HG03097 (cell line): ENCODE measurements at regions not wholly inside any gene's neighbourhood (a gene's known extent, or its start where the extent isn't known, plus 50 kb on each side); places are given as distances from the start of the nearest gene placed in this dataset.

Experiments used
- ATAC-seq: cut with Tn5 transposase; IDR thresholded peaks from one replicate; pipeline ENCODE4 v1.9.1; 2021; ENCODE audit not compliant: unreplicated experiment, low FRiP score

DNA sequence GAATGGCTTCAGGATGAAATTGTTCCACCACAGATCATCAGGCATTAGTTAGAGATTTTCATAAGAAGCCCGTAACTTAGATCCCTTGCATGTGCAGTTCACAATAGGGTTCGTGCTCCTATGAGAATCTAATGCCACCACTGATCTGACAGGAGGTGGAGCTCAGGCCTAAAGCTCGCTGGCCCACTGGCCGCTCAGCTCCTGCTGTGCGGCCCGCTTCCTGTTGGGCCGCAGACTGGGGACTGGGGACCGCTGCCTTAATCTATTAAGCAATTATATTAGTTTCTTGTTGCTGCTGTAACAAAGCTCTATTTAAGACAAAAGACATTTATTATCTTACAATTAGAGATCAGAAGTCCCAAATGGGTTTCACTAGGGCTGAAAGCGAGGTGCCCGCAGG, 205.6 kb downstream of the LARP7 start:
- no peak for ATAC-seq

DNA sequence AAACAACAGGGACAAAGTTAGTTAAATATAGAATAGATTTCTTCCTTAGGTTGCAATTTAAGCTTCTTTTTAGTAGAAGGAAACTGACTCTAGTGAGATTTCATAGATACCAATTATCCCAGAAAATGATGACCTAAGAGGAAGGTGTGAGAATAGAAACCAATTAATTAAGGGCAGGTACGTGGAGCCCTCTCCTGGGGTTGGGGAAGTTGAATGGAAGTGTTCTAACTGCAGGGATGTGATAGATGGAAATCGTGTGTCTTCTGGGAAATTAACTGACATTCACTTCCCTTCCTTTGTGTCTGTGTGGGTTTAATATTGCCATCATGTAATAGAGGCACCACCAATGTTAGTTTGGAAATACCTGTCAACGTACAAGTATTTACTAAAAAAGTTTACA, 204.1 kb upstream of the ANK2 start:
- ATAC-seq = no peak

DNA sequence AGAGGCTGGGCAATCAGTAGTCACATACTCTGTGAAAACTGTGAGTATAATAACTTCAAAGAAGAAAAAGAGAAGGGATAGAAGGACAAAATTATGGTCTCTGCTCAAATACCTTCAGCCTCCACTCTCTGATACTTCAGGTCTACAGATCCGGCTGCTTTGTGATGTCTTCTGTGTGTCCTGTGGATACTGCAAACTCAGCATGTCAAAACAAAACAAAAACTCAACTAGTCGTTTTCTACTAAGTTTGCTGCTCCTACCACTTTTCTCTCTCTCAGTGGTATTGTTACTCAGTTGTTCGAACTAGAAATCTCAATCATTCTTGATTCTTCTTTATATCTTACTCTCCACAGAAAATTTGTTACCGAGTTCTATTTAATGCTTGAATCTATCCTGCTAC, 202.4 kb upstream of the ANK2 start:
- no peak for ATAC-seq

DNA sequence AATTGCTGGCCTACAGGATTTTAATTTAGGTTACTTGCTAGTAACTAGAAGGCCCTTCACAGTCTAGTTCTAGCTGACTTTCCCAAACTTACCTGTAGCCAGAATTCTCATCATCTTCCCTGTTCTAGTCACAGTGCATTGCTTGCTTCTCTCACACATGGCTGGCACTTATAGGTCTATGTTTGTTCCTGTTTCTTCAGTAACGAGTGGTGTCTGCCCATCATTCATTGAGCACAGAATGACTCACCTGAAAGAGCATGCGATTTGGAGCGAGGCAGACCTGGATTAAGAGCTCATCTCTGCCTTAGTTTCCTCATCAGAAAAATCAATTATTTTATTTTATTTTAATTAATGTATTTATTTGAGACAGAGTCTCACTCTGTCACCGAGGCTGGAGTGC, 201.7 kb upstream of the ANK2 start:
- ATAC-seq = no peak

DNA sequence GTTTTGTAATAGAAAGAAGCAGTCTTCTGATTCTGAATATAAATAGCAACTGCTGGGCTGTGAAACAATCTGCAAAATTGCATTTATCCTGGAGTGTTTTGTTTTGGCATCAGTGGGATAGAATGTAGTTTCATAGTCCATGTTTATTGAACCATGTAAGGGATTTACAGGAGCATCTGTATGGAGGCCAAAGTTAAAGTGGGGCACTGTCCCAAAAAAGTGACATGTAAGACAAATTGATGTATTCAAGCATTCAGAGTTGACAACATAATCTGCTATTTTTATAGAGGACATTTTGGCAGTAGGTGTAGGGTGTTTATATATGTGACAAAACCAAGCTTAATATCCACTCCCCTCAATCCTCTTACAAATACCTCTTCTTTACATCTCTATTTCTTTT, 200.5 kb upstream of the ANK2 start:
- no peak for ATAC-seq

DNA sequence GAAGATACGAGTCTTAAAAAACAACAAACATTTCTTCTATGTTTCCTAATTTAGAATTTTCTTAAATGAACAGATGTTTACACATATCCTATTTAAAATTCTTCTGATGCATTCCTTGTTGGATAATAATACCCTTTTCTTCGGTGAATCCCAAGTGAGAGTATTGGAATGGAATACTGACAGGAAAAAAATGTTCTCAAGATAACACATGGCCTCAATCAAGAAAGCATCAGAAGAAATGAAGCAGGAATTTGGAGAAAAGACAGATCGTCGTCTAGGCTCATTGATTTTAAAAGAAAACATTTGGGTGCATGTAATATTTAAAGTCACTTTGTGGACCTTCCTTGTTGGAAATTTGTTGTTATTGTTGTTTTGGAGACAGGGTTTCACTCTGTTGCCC, 196.9 kb upstream of the ANK2 start:
- ATAC-seq = no peak

DNA sequence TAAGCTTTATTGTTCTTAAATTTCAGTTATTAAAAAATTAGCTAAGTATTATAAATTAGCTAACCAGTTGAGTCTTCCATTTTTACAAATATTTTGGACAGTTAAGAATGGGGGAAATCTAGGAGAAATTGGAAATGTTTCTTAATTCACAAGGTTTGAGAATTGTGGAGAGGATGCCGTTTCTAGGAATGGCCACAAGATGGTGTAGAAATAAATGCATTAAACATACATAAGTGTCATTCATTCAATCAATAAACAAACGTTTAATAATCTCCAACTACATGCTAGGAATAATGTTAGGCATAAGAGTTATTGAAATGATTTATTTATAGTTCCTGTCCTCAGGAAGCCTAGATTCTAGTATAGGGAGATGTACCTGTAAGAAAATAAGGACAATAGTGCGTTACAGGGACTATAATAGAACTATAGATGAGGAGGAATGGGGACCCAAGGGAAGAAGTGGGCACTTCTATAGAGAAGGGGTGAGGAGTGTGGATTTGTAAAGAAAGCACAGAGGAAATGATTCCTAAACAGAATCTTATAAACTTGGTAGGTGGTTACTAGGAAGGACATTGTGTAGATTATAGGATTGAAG, 195.7 kb upstream of the ANK2 start:
- no peak for ATAC-seq

DNA sequence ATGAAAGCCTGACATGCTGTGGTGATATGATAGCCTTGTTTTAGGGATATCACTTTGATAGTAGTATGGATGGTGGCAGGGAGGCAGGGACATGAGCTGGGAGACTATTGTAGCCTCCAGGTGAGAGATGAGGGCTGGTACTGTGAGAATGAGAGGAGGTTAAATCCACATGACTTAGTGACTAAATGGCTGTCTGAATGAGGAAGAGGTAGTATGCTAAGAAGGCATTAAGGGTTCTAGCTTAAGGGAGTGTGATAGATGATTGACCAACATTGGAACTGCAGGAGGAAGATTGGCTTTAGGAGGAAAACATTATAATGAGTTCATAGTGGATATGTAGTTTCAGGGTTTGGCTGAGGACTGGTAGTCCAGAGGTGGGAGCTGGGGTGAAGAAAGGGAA, 195.0 kb upstream of the ANK2 start:
- no peak for ATAC-seq

DNA sequence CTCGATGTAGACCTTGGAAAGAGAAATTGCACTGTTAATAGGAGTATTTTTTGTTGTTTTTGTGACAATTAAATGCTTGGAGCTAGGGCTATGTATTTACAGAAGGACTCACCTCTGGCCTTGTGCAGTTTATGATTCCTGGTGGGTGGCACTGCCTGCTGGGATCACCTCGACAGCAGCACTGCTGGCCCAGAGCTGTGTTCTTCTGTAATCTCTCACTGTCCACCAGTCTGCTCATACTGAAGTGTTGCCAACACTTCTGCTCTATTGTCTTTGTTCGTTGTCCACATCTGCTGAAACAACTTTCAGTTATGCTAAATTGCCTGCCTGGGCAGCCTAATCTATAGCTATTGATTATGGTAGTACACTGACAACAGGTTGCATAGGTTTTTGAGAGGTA, 194.4 kb upstream of the ANK2 start:
- no peak for ATAC-seq

DNA sequence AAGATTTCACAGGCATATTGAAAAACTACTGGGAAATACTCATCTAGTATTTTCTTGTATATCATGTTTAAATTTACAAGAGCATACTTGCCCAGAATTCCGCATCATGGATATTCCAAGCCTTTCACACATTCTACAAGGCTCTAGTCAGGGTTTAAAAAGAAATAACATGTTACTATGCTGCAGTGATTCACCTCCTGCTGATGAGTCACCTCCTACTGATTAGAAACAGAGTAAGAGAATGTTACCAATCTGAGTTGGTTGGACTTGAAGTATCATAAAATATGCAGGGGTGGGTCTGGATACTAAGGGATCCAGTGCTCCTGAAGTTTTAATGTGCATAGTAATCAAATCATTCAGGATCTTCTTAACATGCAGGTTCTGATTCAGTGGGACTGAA, 192.0 kb upstream of the ANK2 start:
- no peak for ATAC-seq

DNA sequence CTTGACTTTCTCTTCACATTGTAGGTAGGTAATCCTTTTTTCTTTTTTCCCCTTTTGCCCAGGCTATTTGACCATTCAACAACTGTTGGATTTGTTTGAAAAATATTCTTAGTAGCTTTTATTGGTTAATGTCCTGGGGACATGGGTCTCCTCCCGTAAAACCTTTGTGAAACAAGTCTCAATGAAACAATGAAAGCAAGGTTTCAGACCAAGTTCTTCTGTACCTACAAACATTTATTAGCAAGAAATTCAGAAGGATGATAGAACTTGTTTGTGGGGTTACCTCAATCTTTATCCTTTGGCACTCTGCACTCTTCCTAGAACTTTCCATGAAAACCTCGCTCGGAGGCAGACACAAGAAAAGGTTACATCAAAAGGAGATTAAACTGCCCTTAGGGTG, 190.7 kb upstream of the ANK2 start:
- ATAC-seq = no peak

DNA sequence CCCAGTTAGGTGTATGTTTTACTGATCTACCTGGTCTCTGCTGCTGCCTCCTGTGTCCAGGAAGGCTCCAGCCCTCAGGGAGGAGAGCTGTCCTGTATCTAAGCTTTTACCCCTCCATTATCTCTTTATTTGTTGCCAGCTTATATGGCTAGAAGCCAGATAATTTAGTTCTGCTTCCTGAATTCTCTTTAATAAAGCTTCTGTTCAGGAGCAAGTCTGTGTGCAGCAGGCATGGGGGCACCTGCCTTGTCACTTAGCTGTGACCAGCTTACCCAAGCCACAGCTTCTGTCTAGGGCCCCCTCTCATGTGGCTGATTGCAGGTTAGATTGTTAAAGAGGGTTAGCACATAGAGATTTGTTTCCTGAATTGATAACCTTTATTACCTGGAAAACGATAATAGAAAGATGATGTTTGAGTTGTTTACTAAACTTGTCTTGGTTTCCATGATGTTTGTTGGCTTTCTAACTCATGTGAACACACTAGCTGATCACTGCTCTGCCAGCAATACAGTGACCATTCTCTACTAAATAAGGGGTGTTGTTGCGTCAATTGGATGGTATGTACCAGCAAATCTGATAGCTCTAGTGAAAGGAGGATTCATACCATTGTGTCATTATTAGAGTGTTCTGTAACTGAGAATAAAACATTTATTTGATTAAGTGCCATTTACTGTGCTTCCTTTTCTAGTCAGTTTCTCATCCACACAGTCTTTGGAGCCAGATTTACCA, 189.8 kb upstream of the ANK2 start:
- ATAC-seq = no peak

DNA sequence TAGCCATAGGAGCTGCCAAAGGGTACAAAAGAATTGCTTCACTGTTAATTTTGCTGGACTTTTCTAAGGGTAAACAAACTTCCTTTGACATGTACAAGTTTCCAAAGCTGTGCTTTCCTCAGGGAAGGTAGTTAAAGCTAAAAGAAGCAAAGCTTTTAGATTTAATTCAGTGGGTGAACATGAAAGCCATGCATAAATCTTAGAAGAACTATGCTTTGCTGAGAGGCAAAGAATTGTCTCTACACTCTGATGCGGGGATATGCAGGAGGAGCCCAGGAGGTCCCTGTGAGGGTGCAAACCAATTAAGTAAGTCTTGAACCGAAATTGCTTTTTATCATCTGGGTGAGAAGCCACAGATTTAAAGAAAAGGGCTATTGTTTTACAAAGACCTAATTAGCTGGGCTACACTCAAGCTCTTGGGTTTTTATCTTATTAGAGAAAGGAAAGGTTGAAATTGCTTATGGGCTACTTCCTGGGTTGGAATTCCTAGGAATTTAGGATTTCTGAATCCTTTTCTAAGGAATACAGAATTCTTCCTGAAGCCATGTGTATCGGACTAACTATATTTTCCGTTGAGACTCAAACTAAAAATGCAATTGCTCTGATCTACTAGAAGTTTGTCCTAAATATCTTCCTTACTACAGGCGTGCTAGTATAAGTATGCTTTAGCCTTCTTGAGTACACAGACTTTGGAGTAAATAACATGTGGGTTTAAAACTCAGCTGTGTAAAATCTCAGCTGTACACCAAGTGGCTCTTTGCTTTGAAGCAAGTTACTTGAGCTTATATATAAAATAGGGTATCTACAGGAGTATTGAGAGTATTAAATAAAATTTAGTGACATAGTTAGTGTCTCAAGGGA, 188.4 kb upstream of the ANK2 start:
- ATAC-seq = no peak

DNA sequence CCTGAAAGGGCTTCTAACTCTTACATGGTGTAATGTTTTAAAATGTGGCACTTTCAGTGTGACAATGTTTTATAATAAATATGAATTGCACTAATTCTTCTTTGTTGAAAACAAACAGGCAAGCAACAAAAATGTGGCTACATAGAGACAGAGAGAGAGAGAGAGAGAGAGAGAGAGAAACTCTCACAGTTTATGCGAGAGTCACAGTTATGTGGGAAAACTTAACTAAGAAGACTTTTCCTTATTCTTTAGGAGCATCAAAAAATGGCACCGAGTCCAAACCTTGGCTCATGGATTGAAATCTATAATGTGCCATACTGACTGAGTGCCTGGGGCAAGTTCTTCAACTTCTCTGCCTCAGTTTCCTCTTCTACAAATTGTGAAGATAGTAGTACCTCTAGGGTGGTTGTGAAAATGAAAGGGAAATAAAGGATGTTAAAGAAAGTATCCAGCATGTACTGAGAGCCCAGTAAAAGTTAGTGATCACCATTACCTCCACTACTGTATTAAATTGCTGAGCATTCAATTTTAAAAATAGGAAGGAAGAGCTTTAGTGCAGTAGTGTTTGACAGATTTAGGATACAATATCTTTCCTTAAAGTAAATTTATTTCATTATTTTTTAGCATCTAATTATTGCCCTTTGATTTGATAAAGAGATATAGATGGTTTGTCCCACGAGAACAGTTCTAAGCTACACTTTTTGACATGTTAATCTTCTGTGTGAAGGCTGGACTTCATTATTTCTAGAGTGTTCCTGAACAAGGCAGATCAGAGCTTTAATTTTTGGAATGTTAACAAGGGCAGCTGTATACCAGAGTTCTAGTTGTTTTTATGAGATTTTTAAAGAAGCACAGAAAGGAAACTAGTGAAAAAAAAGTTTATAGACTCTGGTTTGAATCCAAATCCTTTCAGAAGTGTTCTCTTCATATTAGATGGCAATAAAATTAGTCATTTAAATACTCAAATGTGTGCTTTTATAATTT, 187.5 kb upstream of the ANK2 start:
- no peak for ATAC-seq

DNA sequence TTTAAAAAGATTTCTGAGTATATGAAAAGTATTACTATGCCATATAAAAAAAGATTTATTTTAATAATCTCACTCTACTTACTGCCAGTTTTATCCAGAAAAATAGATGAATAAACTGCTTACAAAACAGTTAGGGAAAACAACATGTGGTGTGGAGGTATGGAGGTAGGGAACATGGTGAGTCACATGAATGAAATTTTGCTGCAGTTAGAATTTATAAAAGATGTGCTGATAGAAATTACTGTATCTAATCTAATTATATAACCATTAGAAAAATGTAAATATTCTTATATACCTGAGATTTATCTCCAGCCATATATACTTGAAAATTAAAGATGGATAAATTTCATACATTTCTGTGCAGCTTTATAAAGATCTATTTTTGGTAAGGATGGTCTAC, 184.0 kb upstream of the ANK2 start:
- ATAC-seq = no peak

DNA sequence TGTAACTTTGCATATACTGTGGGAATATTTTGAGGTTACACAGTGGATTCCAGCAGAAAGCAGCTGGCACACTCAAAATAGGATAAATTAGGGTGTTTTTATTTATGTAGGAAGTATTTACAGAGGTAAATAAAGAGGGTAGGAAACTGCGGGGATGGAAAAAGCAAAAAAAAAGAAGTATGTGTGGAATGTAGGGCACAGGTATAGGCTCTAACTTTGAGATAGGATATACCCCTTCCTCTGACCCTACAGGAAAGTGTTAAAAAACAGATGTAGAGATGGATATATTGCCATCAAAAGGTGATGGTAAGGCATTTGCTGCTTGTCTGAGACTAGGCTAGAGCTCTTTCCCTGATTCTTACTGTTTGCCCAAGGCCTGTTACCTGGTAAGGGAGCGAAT, 173.1 kb upstream of the ANK2 start:
- ATAC-seq = no peak

DNA sequence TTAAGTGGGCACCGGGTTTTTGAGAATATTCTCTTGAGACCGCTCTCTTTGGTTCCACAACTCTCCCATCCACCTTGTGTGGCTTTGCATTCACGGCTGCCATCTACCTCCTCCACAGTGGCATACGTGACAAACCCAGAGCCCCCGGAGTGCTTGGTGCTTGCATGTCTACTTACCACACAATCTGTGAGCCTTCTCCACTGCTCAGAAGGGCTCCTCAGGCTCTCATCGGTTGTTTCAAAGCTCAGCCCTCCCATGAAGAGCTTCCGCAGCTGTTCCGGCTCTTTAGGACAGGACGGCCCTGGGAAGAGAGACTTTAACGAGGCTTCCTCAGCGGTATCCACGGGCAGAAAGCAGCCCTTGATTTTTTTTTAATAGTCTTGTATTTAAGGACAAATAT, 167.6 kb upstream of the ANK2 start:
- ATAC-seq = no peak

DNA sequence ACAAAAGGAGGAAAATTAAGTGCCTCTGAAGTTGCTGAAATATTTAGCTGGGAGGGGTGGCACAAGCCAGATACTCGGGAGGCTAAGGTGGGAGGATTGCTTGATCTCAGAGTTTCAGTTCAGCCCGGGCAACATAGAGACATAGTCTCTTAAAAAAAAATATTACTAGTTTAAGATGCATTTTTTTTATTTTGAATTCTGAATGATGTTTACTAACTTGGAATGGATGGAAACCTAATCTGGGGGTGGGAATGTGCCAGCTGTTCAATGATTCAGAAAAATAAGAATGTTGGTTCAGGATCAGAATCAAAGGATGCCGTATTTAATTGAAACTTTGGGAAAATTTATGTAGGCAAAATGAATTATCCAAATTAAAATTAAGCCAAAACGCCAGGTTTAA, 167.2 kb upstream of the ANK2 start:
- ATAC-seq = no peak

DNA sequence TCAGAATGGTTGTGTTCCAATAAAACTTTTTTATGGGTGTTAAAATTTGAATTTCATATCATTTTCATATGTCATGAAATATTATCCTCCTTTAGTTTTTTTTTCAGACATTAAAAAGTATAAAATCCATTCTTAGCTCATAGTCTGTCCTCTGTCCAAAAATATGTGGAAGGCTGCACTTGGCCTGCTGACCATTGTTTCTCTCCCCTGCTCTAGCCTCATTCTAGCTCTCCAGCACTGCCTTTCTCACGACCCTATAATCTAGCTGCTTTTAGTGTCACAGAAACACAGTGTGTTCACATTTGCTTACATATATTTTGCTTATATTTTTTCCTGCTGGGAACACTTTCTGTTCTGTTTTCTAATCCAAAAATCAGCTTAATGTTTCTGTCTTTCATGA, 165.0 kb upstream of the ANK2 start:
- ATAC-seq = no peak

DNA sequence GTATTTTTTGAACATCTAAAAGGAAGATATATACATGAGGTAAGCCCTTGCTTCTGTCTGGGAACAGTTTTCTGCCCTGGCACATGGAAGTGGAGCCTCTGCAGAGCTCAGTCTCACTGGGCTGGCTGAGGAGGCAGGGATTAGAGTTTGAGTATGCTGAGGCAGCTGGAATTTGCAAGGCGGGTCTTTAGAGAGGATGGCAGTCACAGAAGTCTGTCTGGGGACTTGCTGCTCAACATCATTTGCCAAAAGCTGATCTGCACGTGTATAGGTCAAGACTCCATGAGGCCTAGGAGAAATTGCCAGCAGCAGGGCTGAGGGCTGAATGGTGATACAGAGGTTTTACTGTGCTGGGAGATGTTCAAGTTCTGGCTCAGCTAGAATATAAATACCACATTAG, 163.6 kb upstream of the ANK2 start:
- ATAC-seq = no peak

DNA sequence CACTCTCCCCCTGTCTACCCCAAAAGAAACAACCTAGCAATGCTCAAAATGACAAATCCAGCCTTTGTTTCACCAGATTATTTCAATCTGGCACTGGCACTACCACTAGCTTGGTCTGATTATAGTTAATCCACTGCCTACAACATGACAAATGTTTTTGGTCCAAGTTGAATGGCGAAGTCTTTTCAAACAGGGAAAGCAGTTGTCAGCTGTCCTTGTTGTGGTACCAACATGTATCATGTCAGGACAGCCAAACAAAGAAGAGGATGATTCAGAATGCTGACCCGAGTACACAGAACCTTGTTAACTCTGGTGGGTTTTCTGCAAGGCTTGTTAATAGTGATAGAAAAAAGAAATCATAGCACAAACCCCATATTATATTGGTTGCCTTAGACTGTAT, 160.8 kb upstream of the ANK2 start:
- no peak for ATAC-seq
